Breast epithelium (tissue), 3 donors: ENCODE measurements at regions not wholly inside any gene's neighbourhood (a gene's known extent, or its start where the extent isn't known, plus 50 kb on each side); places are given as distances from the start of the nearest gene placed in this dataset.

ENCODE experiments used
- POLR2A ChIP-seq: fragments of 450-650 bp; IDR thresholded peaks from one replicate; pipeline ENCODE4 v1.6.1; 2016; ENCODE audit warnings: antibody characterized with exemption, mild to moderate bottlenecking, moderate library complexity
- POLR2AphosphoS5 ChIP-seq, 3 donors: sonication (generic); formaldehyde crosslinking; IDR thresholded peaks; one replicate each; pipeline ENCODE4 v1.6.1; 2017; ENCODE audit warnings: antibody characterized with exemption in 3 of 3
- TF ChIP-seq, protein P1 (sequence below), 3 donors: fragments of 450-650 bp; IDR thresholded peaks; one replicate each; pipeline ENCODE4 v1.5.1; 2016 to 2017; ENCODE audit warnings: antibody characterized with exemption in 3 of 3, mild to moderate bottlenecking in 3 of 3, moderate library complexity in 3 of 3

DNA sequence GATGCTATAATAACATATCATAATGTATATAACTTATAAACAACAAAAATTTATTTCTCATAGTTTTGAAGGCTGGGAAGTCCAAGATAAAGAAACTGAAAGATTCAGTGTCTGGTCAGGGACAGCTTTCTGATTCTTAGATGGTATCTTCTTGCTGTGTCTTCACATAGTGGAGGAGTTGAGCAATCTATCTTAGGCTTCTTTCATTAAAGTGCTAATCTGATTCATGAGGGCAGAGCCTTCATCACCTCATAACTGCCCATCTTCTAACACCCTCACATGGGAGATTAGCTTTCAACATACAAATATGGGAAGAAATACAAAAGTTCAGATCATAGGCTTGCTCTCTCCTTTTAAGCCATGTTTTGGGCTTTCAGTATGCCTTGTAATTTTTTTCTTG lies 774.8 kb upstream of the EPHA6 start:
- TF ChIP-seq POLR2AphosphoS5 (IDR thresholded peaks at IDR 0.05) (no peak), POLR2A (no peak)
- TF ChIP-seq, protein P1, sequence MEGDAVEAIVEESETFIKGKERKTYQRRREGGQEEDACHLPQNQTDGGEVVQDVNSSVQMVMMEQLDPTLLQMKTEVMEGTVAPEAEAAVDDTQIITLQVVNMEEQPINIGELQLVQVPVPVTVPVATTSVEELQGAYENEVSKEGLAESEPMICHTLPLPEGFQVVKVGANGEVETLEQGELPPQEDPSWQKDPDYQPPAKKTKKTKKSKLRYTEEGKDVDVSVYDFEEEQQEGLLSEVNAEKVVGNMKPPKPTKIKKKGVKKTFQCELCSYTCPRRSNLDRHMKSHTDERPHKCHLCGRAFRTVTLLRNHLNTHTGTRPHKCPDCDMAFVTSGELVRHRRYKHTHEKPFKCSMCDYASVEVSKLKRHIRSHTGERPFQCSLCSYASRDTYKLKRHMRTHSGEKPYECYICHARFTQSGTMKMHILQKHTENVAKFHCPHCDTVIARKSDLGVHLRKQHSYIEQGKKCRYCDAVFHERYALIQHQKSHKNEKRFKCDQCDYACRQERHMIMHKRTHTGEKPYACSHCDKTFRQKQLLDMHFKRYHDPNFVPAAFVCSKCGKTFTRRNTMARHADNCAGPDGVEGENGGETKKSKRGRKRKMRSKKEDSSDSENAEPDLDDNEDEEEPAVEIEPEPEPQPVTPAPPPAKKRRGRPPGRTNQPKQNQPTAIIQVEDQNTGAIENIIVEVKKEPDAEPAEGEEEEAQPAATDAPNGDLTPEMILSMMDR (IDR thresholded peaks at IDR 0.05), result no peak
